Activated CD4-positive, alpha-beta T cell treated with anti-CD3 and anti-CD28 coated beads, Interleukin-2, amount 50 U/mL, for 16 hours (primary cell): ENCODE measurements at regions not wholly inside any gene's neighbourhood (a gene's known extent, or its start where the extent isn't known, plus 50 kb on each side); places are given as distances from the start of the nearest gene placed in this dataset.

Experiments used
- DNase-seq: peaks from one replicate; pipeline ENCODE4 v3.0.0-alpha.2; 2020

- no peak for DNase-seq
Measured at GRCh38 chr2:45134014-45134413, 124.8 kb upstream of the SIX2 start.

DNA sequence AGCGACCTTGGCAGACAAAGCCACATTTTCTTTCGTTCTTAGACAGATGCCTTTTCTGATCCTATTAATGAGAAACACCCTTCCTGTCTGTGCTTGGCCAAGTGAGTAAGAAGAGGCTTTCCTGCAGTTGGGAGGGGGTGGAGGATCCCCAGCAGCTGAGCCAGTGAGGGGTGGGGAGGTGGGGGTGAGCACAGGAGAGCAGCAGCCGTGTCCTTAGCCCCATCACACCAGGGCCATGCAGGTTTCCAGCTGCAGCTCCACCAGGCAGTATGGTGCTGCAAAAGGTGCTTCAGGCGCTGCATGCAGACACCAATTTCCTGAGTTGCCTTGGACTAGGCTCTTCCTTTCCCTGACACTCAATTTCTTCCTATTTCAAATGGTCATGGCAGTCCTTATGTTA, 123.3 kb upstream of the SIX2 start:
- no peak for DNase-seq

DNA sequence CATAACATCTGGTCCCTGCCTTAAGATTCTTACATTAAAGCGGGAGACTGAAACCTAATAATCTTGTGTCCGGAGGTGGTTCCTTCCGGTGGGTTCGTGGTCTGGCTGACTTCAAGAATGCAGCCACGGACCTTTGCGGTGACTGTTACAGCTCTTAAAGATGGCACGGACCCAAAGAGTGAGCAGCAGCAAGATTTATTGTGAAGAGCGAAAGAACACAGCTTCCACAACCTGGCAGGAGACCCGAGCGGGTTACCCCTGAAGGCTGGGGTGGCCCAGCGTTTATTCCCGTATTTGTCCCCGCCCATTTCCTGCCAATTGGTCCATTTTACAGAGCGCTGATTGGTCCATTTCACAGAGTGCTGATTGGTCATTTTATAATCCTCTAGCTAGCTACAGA, 122.3 kb upstream of the SIX2 start:
- DNase-seq = no peak

- DNase-seq = no peak
Measured at GRCh38 chr2:45130736-45131135, 121.5 kb upstream of the SIX2 start.

DNA sequence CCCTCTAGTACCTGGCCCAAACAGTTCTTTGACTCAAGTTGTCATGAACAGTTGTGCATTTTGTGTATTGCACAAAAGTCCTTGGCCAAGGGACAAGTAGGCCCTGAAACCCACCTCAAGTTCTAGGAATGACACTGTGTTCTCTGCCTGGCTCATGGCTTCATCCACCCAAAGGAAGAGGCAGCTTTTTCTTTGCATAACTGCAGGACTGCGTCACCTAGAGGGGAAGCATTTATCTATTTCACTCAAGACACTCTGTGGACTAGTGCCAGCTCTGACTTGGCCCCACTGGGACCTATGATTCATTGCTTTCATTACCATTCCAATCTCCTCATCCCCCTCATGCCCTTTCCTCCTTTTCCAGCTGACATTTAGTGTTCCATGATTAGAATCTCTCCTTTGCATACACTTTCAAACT, 119.3 kb upstream of the SIX2 start:
- no peak for DNase-seq

GRCh38 chr2:45127891-45128290, 118.6 kb upstream of the SIX2 start:
- DNase-seq = no peak

DNA sequence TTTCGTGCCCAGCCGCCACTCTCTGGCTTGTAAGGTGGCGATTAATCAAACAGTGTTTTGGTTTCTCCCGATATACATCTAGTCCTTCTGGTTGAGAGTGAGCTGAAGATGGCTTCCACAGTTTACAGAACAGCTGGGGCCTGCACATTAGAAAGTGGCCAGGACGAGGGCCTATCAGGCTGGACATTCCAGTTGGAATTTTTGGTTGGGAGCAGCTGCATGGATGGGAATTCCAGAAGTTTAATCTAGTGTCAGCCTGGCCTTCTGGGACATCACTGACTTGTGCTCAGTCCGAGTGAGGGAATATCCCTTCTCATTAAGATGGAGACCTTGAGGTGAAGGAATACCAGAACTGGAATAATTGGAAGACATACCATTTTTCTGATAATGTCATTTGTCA, 118.1 kb upstream of the SIX2 start:
- no peak for DNase-seq

DNA sequence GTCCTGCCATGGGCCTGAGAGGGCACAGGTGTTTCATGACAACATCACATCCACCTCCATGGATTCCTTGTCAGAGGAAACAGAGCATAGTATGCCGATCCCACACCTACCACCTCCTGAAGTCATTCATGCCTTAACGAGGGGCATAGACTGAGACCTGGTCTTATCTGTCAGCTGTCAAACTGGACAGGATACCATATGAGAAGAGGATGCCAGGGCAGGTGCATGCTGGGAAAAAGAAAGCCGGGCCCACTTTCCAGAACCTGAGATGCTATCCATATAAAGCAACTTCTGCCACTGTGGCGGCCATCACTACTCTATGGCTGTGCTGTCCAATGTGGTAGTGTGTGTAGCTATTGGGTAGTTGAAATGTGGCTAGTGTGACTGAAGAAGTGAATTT, 116.0 kb upstream of the SIX2 start:
- DNase-seq = no peak

DNA sequence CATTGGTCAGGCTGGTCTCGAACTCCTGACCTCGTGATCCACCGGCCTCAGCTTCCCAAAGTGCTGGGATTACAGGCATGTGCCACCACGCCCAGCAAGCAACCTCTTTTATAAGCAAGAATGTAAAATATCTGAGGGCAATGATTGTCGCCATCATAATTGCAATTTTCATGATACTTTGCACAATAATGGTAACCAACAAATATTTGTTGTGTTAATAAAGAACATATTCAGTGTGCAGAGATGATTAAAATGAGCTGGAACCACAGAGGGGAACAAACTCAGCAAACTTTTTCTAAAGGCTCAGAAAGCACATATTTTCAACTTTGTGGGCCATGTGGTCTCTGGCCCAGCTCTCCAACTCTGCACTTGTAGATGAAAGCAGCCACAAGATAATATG, 115.2 kb upstream of the SIX2 start:
- DNase-seq = no peak

- DNase-seq = no peak
Measured at GRCh38 chr2:45123521-45124191, 114.4 kb upstream of the SIX2 start.

DNA sequence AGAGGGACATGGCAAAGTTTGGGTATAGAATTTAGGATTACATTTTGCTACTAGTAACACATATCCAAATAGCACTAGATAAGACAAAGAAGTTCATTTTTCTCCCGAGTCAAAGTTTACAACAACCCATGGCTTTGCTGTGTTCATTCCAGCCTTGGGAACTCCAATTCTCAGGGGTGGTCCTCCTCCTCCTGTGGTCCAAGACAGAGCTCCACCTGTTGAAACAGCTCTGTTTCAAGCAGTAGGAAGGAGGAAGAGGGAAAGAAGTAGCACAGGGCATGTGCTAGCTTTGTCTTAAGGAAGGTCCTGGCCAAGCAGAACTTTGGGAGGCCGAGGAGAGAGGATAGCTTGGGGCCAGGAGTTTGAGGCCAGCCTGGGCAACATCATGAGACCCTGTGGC, 113.8 kb upstream of the SIX2 start:
- DNase-seq = no peak

GRCh38 chr2:45121236-45121927, 112.1 kb upstream of the SIX2 start:
- no peak for DNase-seq

- no peak for DNase-seq
Measured at GRCh38 chr2:45120546-45120945, 111.3 kb upstream of the SIX2 start.

DNA sequence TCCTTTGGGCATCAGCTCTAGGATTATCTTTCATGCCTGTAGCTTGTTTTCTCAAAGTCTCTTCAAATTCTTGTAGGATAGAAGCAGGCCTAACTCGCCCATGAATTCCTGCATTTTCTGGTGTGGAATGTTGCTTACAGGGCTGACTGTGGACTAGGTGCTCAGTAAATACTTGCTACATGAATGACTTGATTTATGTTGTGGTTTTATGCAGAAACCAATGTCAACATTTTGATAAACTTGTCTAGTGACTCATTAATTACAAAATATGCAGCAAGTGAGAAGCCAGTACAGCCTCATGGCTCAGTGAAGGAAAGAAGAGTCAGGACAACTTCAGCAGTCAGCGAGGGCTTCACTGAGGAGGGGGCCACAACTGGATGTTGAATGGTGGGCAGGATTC, 110.6 kb upstream of the SIX2 start:
- DNase-seq = no peak

DNA sequence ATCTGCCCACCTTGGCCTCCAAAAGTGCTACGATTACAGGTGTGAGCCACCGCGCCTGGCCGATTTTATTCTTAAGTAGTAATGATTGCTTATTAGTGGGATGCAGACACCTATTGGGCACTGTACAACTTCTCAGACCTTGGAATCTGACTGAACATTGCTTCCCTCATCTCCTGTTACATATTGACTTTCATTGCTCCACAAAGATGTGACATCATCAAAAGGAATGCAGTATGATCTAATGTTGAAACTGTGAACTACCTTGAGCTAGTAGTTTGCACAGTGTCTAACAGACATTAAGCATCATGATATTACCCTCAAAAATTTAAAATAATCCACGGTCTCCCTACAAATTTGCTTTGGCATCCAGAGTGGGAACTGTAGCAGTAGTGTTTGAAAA, 109.8 kb upstream of the SIX2 start:
- no peak for DNase-seq

DNA sequence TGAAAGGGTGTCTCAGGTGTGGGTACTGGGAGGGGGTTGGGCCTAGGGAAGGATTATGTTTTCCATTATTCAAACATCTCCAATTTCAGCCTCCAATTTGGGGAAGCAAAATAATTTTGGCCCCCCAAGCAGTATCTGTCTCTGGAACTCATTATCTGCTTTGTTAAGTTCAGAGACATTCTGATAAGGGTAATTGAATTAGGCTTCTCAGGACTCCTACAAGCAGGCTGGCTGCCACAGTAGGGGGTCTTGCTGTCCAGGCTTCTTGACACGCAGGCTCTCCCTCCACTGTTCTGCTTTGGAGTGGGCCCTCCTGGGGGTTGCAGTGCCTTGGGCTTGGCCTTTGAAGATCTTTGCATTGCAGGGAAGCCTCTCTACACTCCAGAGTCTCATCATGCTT, 108.1 kb upstream of the SIX2 start:
- DNase-seq = no peak

- no peak for DNase-seq
Measured at GRCh38 chr2:45115181-45115580, 105.9 kb upstream of the SIX2 start.

GRCh38 chr2:45114221-45114955, 105.1 kb upstream of the SIX2 start:
- DNase-seq = no peak

GRCh38 chr2:45112750-45113149, 103.5 kb upstream of the SIX2 start:
- DNase-seq = no peak

- DNase-seq = no peak
Measured at GRCh38 chr2:45105050-45105582, 95.9 kb upstream of the SIX2 start.

- no peak for DNase-seq
Measured at GRCh38 chr2:45104429-45104828, 95.2 kb upstream of the SIX2 start.

GRCh38 chr2:45103351-45104345, 94.4 kb upstream of the SIX2 start:
- DNase-seq = no peak
